SK-N-SH (cell line): ENCODE measurements at regions not wholly inside any gene's neighbourhood (a gene's known extent, or its start where the extent isn't known, plus 50 kb on each side); places are given as distances from the start of the nearest gene placed in this dataset.

Experiments
- CTCF ChIA-PET: fragments of 300-600, 350-600 bp; formaldehyde crosslinking; extraction: SDS; loops from one replicate; lab custom pipeline; 2021; lab: Yijun Ruan, JAX
- POLR2A ChIA-PET: fragments of 350-600 bp; sonication (Branson Sonifier 250); formaldehyde crosslinking; extraction: SDS; loops from one replicate; lab custom pipeline; 2020; ENCODE audit warnings: antibody characterized with exemption, inconsistent platforms; lab: Yijun Ruan, JAX
- DNase-seq: peaks from one replicate; pipeline ENCODE4 v3.0.0; 2012
- H2AFZ ChIP-seq: fragments of 200-600 bp; sonication (generic); 2 replicates; pipeline ENCODE4 v1.8.1; 2016; ENCODE audit warnings: antibody characterized with exemption, mild to moderate bottlenecking, low read depth
- H3F3A ChIP-seq: fragments of 200-600 bp; sonication (generic); replicated peaks from 2 replicates; pipeline ENCODE3; 2016; ENCODE audit warnings: antibody characterized with exemption, mild to moderate bottlenecking; ENCODE audit not compliant: insufficient read depth
- H3K27ac ChIP-seq, 2 experiments: fragments of 200-500 bp in 1 of 2; fragments of 200-600 bp in 1 of 2; sonication (Bioruptor generic) in 1 of 2; sonication (generic), shearing (Covaris generic) in 1 of 2; 2 replicates each; pipeline versions ENCODE4 v1.5.1 to v1.6.1; 2014 to 2016; ENCODE audit warnings: low read depth in 2 of 2, inconsistent platforms in 1 of 2, low read length in 1 of 2, mild to moderate bottlenecking in 1 of 2, mixed read lengths in 1 of 2
- H3K27me3 ChIP-seq: fragments of 200-600 bp; sonication (generic), shearing (Covaris generic); 2 replicates; pipeline ENCODE4 v1.6.1; 2016; ENCODE audit warnings: mixed run types; ENCODE audit not compliant: insufficient read depth
- H3K36me3 ChIP-seq, 2 experiments: fragments of 200-500 bp in 1 of 2; fragments of 200-600 bp in 1 of 2; sonication (Bioruptor generic) in 1 of 2; sonication (generic) in 1 of 2; replicated peaks in 1 of 2; 2 replicates each; pipeline versions ENCODE3 to v1.5.1; 2014 to 2016; ENCODE audit warnings: low read length in 1 of 2, mild to moderate bottlenecking in 1 of 2; ENCODE audit not compliant: insufficient read depth in 2 of 2, control insufficient read depth in 1 of 2
- H3K4me1 ChIP-seq, 2 experiments: fragments of 200-500 bp in 1 of 2; fragments of 200-600 bp in 1 of 2; sonication (Bioruptor generic) in 1 of 2; sonication (generic), shearing (Covaris generic) in 1 of 2; 2 replicates each; pipeline versions ENCODE4 v1.5.1 to v1.6.1; 2014 to 2016; ENCODE audit warnings: low read depth in 1 of 2, low read length in 1 of 2, mixed run types in 1 of 2; ENCODE audit not compliant: insufficient read depth in 2 of 2, control insufficient read depth in 1 of 2
- H3K4me2 ChIP-seq: fragments of 200-600 bp; sonication (generic), shearing (Covaris generic); 2 replicates; pipeline ENCODE4 v1.6.1; 2017; ENCODE audit warnings: mixed run types
- H3K4me3 ChIP-seq, 2 experiments: fragments of 200-500 bp in 1 of 2; fragments of 200-600 bp in 1 of 2; sonication (Bioruptor generic) in 1 of 2; sonication (generic), shearing (Covaris generic) in 1 of 2; 2 replicates each; pipeline versions ENCODE4 v1.5.1 to v1.8.1; 2014 to 2016; ENCODE audit warnings: low read depth in 2 of 2, inconsistent platforms in 1 of 2, low read length in 1 of 2, mild to moderate bottlenecking in 1 of 2, mixed read lengths in 1 of 2, moderate library complexity in 1 of 2
- H3K79me2 ChIP-seq: fragments of 200-600 bp; sonication (generic); 2 replicates; pipeline ENCODE4 v1.8.1; 2017; ENCODE audit warnings: mild to moderate bottlenecking; ENCODE audit not compliant: insufficient read depth
- H3K9ac ChIP-seq: fragments of 200-600 bp; sonication (generic); 2 replicates; pipeline ENCODE4 v1.6.1; 2017; ENCODE audit warnings: mixed run types
- H3K9me2 ChIP-seq: fragments of 200-600 bp; sonication (generic); 2 replicates; pipeline ENCODE4 v1.6.1; 2017; ENCODE audit warnings: mixed run types
- H3K9me3 ChIP-seq: fragments of 200-600 bp; sonication (generic); 2 replicates; pipeline ENCODE4 v1.6.1; 2017; ENCODE audit warnings: mixed run types, mild to moderate bottlenecking, moderate library complexity
- H4K20me1 ChIP-seq: fragments of 200-600 bp; sonication (generic); 2 replicates; pipeline ENCODE4 v1.6.1; 2017; ENCODE audit warnings: mild to moderate bottlenecking, mixed run types; ENCODE audit not compliant: insufficient read depth
- CHD2 ChIP-seq: fragments of 150-350 bp; IDR thresholded peaks from 2 replicates; pipeline ENCODE4 v1.6.1; 2018; ENCODE audit warnings: low read length; ENCODE audit not compliant: partially characterized antibody
- ELF1 ChIP-seq: IDR thresholded peaks from 2 replicates; pipeline ENCODE4 v1.4.0; 2012
- EZH2phosphoT487 ChIP-seq: fragments of 200-600 bp; sonication (generic); IDR thresholded peaks from 2 replicates; pipeline ENCODE4 v1.6.1; 2017; ENCODE audit warnings: low read depth, mixed run types, mild to moderate bottlenecking, antibody characterized with exemption, moderate library complexity, borderline replicate concordance
- FOSL2 ChIP-seq: IDR thresholded peaks from 2 replicates; pipeline ENCODE4 v1.4.0; 2012; ENCODE audit warnings: low read depth, mild to moderate bottlenecking, moderate library complexity, borderline replicate concordance
- FOXJ3 ChIP-seq: sonication (generic); formaldehyde crosslinking; IDR thresholded peaks from 2 replicates; pipeline ENCODE4 v1.5.1; 2020; ENCODE audit warnings: mild to moderate bottlenecking, missing genetic modification reagents
- FOXM1 ChIP-seq: IDR thresholded peaks from 2 replicates; pipeline ENCODE4 v1.4.0; 2012; ENCODE audit warnings: low read depth, mild to moderate bottlenecking
- JUND ChIP-seq: IDR thresholded peaks from 2 replicates; pipeline ENCODE4 v1.4.0; 2012
- MAX ChIP-seq: IDR thresholded peaks from 2 replicates; pipeline ENCODE4 v1.4.0; 2012; ENCODE audit warnings: low read depth
- MEF2A ChIP-seq: IDR thresholded peaks from 2 replicates; pipeline ENCODE4 v1.4.0; 2012; ENCODE audit warnings: low read depth, borderline replicate concordance
- MXI1 ChIP-seq: IDR thresholded peaks from 2 replicates; pipeline ENCODE4 v1.6.1; 2012; ENCODE audit warnings: mild to moderate bottlenecking, low read depth, low read length, improper control_type of control experiment
- NFIC ChIP-seq: IDR thresholded peaks from 2 replicates; pipeline ENCODE4 v1.4.0; 2012; ENCODE audit warnings: borderline replicate concordance
- POLR2AphosphoS5 ChIP-seq: IDR thresholded peaks from 2 replicates; pipeline ENCODE4 v1.6.1; 2012; ENCODE audit warnings: low read depth, low read length
- REST ChIP-seq: IDR thresholded peaks from 2 replicates; pipeline ENCODE4 v1.6.1; 2012; ENCODE audit warnings: mild to moderate bottlenecking, low read depth, low read length, moderate library complexity
- RFX5 ChIP-seq: IDR thresholded peaks from 2 replicates; pipeline ENCODE4 v1.6.1; 2012; ENCODE audit warnings: mild to moderate bottlenecking, improper control_type of control experiment, low read length
- RXRA ChIP-seq: IDR thresholded peaks from 2 replicates; pipeline ENCODE4 v1.4.0; 2012; ENCODE audit warnings: low read depth, mild to moderate bottlenecking, borderline replicate concordance
- SMC3 ChIP-seq: IDR thresholded peaks from 2 replicates; pipeline ENCODE4 v1.6.1; 2012; ENCODE audit warnings: low read depth, low read length, improper control_type of control experiment
- TEAD4 ChIP-seq: IDR thresholded peaks from 2 replicates; pipeline ENCODE4 v1.4.0; 2012; ENCODE audit warnings: mild to moderate bottlenecking, borderline replicate concordance; ENCODE audit not compliant: insufficient read depth
- USF1 ChIP-seq: IDR thresholded peaks from 2 replicates; pipeline ENCODE4 v1.4.0; 2012; ENCODE audit warnings: low read depth, borderline replicate concordance
- USF2 ChIP-seq: fragments of 150-350 bp; IDR thresholded peaks from 2 replicates; pipeline ENCODE4 v1.6.1; 2017; ENCODE audit warnings: antibody characterized with exemption, low read length, low read depth, borderline replicate concordance
- ZBTB33 ChIP-seq: IDR thresholded peaks from 2 replicates; pipeline ENCODE4 v1.4.0; 2012; ENCODE audit warnings: low read depth, borderline replicate concordance
- WGBS: methylation state at CpG from one replicate; pipeline ENCODE4 v1.1.6; 2017; ENCODE audit warnings: low lambda C conversion rate; 5-methylcytosine and 5-hydroxymethylcytosine counted together

- H3K36me3 ChIP-seq, result no peaks in the 10 kb centered on the region
- no peak overlapping the region for H3K4me2 ChIP-seq
- H2AFZ ChIP-seq, result no peak overlapping the region
- no peaks in the 10 kb centered on the region for H3K79me2 ChIP-seq
- peaks cover 0 to 11% of the 10 kb centered on the region in 2 experiments; a peak in 1 of 4 replicates for H3K4me1 ChIP-seq
- no peak overlapping the region for H3K9ac ChIP-seq
- H3F3A ChIP-seq, result peaks cover 9% of the 10 kb centered on the region
- H3K9me2 ChIP-seq, result no peaks in the 10 kb centered on the region
- no peaks in the 10 kb centered on the region for H3K27me3 ChIP-seq
- H3K27ac ChIP-seq, result no peak overlapping the region
- TF ChIP-seq MAX, result no peak
- TF ChIP-seq FOXJ3 (CRISPR knock-in tag), result no peak
- TF ChIP-seq MXI1, result no peak
- TF ChIP-seq USF1, result no peak
- TF ChIP-seq FOSL2, result no peak
- no peak for TF ChIP-seq TEAD4
- no peak for TF ChIP-seq ELF1
- ChIA-PET POLR2A (no interaction called here), CTCF (interaction anchor here (0.9 kb wide), 1 partner anchor 13 kb away, joined by 3 read pairs; no protein-coding TSS in a partner anchor)
- no peak overlapping the region for H3K4me3 ChIP-seq
- WGBS, result 88% methylated on average over 7 of the region's 7 CpGs
- H4K20me1 ChIP-seq, result no peaks in the 10 kb centered on the region
- H3K9me3 ChIP-seq, result no peaks in the 10 kb centered on the region
- no peak for DNase-seq
Observed at GRCh38 chr9:78694974-78695373, 398.0 kb downstream of the PSAT1 start.

- no peak overlapping the region for H2AFZ ChIP-seq
- H3K9me3 ChIP-seq, result no peaks in the 10 kb centered on the region
- ChIA-PET POLR2A (no interaction called here), CTCF (interaction anchor here (0.9 kb wide), 1 partner anchor 12 kb away, joined by 3 read pairs; no protein-coding TSS in a partner anchor)
- H3F3A ChIP-seq, result peaks cover 9% of the 10 kb centered on the region
- H3K27me3 ChIP-seq, result no peaks in the 10 kb centered on the region
- 81% methylated on average over 5 of the region's 5 CpGs for WGBS
- H3K27ac ChIP-seq, result no peak overlapping the region
- H3K36me3 ChIP-seq, result no peaks in the 10 kb centered on the region
- peaks cover 0 to 11% of the 10 kb centered on the region in 2 experiments; a peak in 1 of 4 replicates for H3K4me1 ChIP-seq
- no peak overlapping the region for H3K4me2 ChIP-seq
- DNase-seq, result no peak
- H4K20me1 ChIP-seq, result no peaks in the 10 kb centered on the region
- no peaks in the 10 kb centered on the region for H3K9me2 ChIP-seq
- H3K79me2 ChIP-seq, result no peaks in the 10 kb centered on the region
- H3K9ac ChIP-seq, result no peak overlapping the region
- no peak overlapping the region for H3K4me3 ChIP-seq
- no peak for TF ChIP-seq CHD2
- TF ChIP-seq ZBTB33, result no peak
- no peak for TF ChIP-seq POLR2AphosphoS5
- no peak for TF ChIP-seq FOXM1
- TF ChIP-seq NFIC, result no peak
- TF ChIP-seq MXI1, result no peak
- no peak for TF ChIP-seq REST
- TF ChIP-seq USF2, result no peak
- no peak for TF ChIP-seq JUND
- no peak for TF ChIP-seq FOSL2
- TF ChIP-seq MEF2A, result no peak
- no peak for TF ChIP-seq RFX5
- TF ChIP-seq RXRA, result no peak
- no peak for TF ChIP-seq EZH2phosphoT487
- no peak for TF ChIP-seq SMC3
Observed at GRCh38 chr9:78695519-78695918, 398.6 kb downstream of the PSAT1 start.
